Mucosa of gallbladder (tissue), 1 donor: ENCODE measurements at regions not wholly inside any gene's neighbourhood (a gene's known extent, or its start where the extent isn't known, plus 50 kb on each side); places are given as distances from the start of the nearest gene placed in this dataset.
"Not testable (repeated sequence)": the region's sequence is repeated elsewhere in the genome, so short reads cannot be mapped to it uniquely, and the experiment has no call there.

Experiments
- DNase-seq: peaks from one replicate; pipeline ENCODE4 v3.0.0-alpha.2; 2020; ENCODE audit warnings: low spot score
- donor health status: DM: no; HTN: no; CAD: no.

DNA sequence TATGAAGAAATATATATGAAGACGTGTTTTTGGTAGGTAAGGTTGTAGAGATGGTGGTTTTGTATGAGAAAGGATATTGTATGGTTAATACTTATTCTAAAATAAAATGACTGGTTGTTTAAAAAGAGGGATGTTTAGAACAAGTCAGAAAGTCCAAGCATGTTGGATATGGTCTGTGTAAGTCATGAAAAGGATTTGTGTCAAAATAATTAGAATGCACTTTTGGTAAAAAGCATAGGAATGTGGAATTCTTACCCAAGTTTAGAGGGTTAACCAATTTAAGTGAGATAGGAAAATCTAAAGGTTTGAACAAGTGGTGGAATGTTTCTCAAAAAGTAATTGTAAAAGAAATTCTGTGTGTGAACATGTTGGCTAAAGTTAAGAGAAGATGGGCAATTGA lies 1556.5 kb upstream of the C9orf72 start:
- no peak for DNase-seq

DNA sequence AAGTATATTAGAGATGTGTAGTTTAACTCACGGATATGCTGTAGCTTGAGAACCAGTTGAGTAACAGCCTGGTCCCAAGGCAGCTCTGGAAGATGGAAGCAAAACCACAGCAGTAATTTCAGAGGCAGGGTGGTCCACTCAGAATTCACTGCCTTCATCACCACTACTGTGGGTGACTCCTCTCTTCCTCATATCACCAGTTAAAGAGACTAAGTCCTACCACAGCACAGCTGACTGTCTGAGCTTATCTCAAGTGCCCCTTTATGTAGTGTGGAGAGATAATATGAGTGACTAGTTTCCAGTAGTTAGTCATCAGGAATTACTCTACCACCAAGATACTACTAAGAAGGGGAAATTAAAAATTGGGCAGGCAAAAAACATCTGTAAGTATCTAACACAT lies 1571.2 kb upstream of the C9orf72 start:
- no peak for DNase-seq

DNA sequence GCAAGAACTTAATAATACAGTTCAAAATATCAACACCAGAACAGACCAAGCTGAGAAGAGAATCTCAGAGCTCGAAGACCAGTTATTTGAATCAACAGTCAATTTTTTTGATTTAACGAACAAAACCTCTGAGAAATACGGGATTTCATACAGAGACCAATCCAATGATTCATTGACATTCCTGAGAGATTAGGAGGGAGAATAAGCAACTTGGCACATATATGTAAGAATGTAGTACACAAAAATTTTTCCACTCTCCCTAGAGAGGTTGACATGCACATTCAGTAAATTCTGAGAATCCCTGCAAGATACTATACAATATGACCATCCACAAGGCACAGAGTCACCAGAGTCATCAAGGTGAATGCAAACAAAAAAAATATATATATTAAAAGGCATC lies 1577.3 kb upstream of the C9orf72 start:
- no peak for DNase-seq

DNA sequence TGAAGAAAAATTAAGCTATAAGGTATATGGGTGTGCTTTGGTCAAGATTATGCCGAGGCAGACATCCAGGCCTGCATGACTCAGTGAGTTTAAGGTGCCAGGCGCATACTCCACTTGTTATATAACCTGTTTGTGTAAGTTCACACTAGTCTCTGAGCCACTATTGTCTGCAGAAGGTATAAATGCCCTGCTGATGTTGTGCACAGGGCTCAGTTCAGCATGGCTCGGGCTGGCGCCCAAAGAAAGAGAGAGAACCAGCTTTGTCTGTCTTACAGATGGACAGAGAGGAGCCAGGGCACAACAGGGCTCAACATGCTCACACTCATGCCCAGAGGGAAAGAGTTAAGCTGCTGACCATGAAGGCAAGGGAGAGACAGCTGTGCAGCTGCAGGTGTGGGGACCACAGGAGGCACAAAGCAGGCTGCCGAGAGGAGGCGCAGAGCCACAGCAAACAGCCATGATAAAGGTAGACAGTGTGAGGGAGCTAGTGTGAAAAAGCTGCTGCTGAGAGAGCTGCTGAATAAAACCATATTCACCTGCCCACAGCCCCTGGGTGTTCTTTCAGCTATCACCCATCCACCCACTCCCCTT lies 1587.6 kb upstream of the C9orf72 start:
- DNase-seq: no peak

DNA sequence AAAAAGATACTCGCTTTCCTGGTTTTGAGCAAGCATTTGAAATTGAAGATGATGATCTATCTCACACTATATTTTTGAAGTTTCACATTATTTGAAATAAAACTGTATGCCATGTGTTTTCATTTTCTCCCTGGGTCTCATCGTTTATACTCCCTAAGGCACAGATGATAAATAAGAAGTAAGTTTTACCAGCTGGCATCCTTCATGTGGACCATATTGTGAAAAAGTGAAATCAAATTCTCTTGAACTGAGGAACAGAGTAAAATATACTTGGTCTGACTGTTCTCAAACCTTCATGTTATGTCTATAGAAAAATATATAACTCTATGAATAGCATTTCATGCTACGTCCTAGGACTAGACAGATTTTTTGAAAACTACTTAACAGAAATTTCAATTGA lies 1600.9 kb upstream of the C9orf72 start:
- no peak for DNase-seq

- no peak for DNase-seq
Observed at GRCh38 chr9:29176231-29176630, 1603.0 kb upstream of the C9orf72 start.

- no peak for DNase-seq
Observed at GRCh38 chr9:29176786-29177185, 1603.5 kb upstream of the C9orf72 start.

GRCh38 chr9:29183971-29184370 lies 1610.7 kb upstream of the C9orf72 start:
- no peak for DNase-seq

DNA sequence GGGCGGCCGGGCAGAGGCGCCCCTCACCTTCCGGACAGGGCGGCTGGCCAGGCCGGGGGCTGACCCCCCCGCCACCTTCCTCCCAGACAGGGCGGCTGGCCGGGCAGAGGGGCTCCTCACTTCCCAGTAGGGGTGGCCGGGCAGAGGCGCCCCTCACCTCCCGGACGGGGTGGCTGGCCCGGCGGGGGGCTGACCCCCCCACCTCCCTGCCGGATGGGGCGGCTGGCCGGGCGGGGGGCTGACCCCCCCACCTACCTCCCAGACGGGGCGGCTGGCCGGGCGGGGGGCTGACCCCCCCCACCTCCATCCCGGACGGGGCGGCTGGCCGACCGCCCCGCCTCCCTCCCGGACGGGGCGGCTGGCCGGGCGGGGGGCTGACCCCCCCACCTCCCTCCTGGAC lies 1615.5 kb upstream of the C9orf72 start:
- not testable (repeated sequence) for DNase-seq

DNA sequence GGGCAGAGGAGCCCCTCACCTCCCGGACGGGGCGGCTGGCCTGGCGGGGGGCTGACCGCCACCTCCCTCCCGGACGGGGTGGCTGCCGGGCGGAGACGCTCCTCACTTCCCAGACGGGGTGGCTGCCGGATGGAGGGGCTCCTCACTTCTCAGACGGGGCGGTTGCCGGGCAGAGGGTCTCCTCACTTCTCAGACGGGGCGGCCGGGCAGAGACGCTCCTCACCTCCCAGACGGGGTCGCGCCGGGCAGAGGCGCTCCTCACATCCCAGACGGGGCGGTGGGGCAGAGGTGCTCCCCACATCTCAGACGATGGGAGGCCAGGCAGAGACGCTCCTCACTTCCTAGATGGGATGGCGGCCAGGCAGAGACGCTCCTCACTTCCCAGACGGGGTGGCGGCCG lies 1615.9 kb upstream of the C9orf72 start:
- not testable (repeated sequence) for DNase-seq

DNA sequence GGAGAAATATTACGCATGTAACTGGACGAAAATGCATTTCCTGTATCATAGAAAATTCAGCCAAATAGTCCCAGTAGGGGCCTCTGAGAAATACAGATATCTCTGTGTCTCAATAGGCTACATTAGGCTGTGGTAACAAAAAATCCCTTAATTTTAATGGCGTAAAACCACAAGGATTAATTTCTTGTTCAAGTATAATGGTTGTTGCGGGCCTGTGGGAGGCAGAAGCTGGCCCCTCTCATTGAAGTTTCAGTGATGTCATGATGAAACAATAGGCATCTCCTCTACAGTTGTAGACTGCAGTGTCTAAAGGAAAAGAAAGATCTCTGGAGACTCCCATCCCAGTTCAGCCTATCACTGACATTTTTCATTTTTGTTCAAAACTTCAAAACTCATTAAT lies 1625.6 kb upstream of the C9orf72 start:
- DNase-seq: no peak

DNA sequence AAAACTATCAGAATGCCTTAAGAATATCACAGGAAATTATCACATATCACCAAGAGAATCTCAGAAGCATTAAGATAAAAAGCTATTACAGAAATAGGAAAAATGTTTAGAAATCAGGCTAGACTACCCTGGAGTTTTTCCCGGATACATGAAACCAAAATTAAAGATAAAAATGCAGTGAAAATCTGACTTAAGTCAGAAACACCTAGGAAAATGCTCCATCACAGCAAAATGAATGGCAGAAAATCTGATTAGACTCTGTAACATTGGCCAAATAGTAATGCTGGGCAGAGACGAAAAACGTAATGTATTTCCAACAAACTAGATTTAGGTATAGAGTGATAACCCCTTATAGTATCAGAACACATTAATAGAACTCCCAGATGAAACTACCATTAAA lies 1626.7 kb upstream of the C9orf72 start:
- DNase-seq: no peak

- no peak for DNase-seq
Observed at GRCh38 chr9:29200650-29201049, 1627.4 kb upstream of the C9orf72 start.

GRCh38 chr9:29203244-29203930 lies 1630.1 kb upstream of the C9orf72 start:
- no peak for DNase-seq

DNA sequence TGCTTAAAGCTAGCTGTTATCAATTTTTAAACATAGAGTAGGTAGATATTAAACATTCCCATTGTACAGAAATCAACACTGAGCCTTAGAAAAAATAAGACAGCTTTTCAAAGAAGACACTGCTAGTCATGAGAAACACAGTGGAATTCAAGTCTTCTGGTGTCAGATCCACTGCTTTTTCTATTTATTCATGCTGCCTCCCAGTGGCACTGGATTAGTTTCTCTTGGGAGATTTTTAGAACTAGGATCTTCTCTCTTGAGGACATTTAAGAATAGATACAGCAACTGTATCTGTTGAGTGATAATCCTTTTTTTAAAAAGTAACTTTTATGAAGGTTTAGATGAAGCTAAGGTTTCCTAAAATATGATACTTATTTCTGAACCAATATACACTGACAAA lies 1635.4 kb upstream of the C9orf72 start:
- DNase-seq: no peak

GRCh38 chr9:29209748-29210291 lies 1636.5 kb upstream of the C9orf72 start:
- DNase-seq: no peak

DNA sequence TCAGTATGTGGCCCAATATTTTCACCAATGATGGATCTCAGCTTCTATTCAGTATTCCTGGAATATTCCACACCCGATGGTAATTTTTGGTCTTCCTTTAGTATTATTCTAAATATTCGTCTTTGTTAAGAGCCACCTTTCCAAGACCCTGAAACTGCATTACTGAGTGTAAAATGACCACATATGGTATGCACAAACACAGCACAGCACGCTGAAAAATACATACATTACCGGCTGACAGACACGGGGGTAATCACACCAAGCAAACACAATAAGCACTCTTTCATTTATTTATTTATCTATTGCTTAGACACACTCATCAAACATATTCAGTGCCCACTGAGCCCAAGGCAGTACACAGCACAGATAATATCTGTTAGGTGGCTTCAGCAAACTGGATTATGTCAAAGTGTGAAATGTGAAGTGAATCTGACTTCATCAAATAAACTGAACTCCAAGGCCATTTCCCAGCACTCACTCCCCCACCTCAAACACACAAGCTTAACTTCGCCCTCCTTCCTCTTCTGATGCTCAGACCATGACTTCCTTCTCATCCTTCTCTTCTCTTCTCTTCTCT lies 1637.8 kb upstream of the C9orf72 start:
- no peak for DNase-seq

DNA sequence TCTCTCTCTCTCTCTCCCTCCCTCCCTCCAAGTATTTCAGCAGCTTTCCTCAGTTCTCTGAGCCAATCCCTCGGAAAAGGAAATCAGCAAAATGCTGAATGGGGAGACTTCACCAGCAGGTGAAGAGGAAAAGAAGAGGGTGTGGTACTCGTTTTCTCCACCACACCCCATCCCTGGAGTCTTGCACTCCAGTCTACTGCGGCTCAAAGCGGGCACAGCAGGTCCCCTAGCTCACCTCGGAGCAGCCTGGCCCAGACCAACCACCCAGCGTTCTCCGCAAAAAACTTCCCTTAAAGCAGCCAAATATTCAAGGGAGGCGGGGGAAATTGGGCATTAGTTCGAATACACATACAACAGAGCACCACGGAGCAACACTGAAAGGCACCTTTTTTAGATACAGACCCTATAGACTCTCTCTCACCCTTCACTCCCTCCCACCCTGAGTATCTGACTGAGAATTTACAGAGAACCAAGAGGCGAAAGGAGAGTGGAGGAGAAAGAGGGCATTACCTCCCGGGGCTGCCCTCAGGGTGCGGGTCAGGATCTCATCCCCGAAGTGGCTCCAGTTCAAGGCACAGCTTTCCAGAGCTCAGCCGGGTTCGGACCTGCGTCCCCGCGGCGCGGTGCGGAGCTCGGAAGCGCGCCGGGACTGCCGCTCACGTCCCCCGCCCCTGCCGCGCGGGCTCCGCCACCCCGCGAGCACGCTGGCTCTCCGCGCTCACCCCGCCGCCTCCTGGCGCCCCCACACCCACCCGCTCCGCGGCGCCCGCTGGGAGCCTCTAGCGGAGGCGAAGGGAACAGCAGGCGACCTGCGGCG lies 1638.5 kb upstream of the C9orf72 start:
- peak; percentile 35 for DNase-seq

GRCh38 chr9:29212397-29213387 lies 1639.4 kb upstream of the C9orf72 start:
- DNase-seq: no peak

DNA sequence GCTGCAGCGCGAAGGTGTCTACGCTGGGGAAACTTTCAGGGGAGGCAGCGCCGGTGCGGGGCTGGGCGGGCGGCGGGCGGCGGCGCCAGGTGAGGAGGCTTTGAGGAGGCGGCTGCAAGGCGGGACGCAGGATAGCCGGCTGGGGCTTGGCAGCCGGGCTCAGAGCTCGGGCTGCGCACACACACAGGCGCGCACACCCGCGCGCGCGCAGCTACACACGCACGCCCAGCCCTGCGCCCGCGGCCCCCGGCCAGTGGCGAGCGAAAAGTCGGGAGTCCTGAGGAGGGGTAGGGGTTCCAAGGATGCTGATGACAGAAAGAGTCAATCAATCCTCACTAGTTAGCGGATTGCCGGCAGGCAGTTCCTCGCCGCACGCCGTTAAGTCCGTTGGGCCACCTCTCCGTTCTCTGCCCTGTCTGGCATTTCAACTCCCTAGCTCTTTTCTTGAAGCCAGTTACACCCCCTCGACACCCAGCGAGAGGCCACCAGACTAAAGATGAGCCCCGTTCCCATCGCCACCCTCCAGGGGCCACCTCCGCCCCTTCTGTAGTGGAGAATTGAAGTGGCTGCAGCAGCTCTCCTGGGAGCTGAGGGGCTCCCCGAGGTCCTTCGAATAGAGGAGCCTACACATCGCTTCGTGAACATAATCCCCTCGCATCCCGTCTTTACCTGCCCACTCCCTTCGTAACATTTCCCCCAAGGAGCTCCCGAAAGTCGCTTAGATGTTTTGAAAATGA lies 1640.3 kb upstream of the C9orf72 start, which contains the start of gene LINGO2:
Gene LINGO2, minus strand, starts transcription at position 185 of the 737 bp plus-strand sequence.
- DNase-seq: no peak
